Kidney epithelial cell (primary cell): ENCODE measurements at regions not wholly inside any gene's neighbourhood (a gene's known extent, or its start where the extent isn't known, plus 50 kb on each side); places are given as distances from the start of the nearest gene placed in this dataset.

Source experiments
- DNase-seq: peaks from one replicate; pipeline ENCODE4 v3.0.0-alpha.2; 2010; ENCODE audit warnings: low read depth
- H3K27me3 ChIP-seq: 2 replicates; pipeline ENCODE4 v1.6.0; 2011; ENCODE audit warnings: low read length; ENCODE audit not compliant: control insufficient read depth, insufficient read depth
- H3K36me3 ChIP-seq: 2 replicates; pipeline ENCODE4 v1.5.1; 2011; ENCODE audit warnings: low read length; ENCODE audit not compliant: control insufficient read depth, insufficient read depth
- H3K4me3 ChIP-seq: 2 replicates; pipeline ENCODE4 v1.5.1; 2011; ENCODE audit warnings: low read depth, mild to moderate bottlenecking, control low read depth, low read length
- TF ChIP-seq, protein P1 (sequence below): IDR thresholded peaks from 2 replicates; pipeline ENCODE4 v1.5.1; 2011; ENCODE audit warnings: mild to moderate bottlenecking, moderate library complexity, low read length, control low read depth, inconsistent platforms; ENCODE audit not compliant: insufficient read depth, poor library complexity, severe bottlenecking

GRCh38 chr11:37957717-37958116 is 1359.7 kb upstream of the RAG2 start:
- Histone ChIP-seq H3K4me3 (no peak overlapping the region), H3K36me3 (no peaks in the 10 kb centered on the region), H3K27me3 (no peaks in the 10 kb centered on the region)
- TF ChIP-seq, protein P1, sequence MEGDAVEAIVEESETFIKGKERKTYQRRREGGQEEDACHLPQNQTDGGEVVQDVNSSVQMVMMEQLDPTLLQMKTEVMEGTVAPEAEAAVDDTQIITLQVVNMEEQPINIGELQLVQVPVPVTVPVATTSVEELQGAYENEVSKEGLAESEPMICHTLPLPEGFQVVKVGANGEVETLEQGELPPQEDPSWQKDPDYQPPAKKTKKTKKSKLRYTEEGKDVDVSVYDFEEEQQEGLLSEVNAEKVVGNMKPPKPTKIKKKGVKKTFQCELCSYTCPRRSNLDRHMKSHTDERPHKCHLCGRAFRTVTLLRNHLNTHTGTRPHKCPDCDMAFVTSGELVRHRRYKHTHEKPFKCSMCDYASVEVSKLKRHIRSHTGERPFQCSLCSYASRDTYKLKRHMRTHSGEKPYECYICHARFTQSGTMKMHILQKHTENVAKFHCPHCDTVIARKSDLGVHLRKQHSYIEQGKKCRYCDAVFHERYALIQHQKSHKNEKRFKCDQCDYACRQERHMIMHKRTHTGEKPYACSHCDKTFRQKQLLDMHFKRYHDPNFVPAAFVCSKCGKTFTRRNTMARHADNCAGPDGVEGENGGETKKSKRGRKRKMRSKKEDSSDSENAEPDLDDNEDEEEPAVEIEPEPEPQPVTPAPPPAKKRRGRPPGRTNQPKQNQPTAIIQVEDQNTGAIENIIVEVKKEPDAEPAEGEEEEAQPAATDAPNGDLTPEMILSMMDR: no peak
- DNase-seq: no peak

DNA sequence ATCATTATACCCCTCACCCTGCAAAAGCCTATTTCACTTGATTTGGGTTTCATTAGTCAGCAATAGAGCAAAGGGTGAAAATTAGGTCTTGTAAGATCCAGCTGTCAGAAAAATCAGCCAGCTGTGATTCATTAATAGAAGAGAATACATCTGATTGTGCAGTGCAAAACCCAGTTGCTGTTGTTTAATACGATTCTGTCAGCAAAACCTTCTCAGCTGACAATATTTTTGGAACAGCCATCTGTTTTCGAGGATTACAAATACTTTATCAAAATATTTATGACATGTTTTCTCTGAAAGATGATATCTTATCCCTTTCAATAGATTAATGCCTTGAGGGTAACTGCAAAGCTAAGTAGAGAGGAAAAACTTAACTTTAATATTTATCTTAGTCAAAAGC is 1354.0 kb upstream of the RAG2 start:
- TF ChIP-seq, protein P1: no peak
- Histone ChIP-seq H3K27me3 (no peaks in the 10 kb centered on the region), H3K36me3 (no peaks in the 10 kb centered on the region), H3K4me3 (no peak overlapping the region)
- DNase-seq: no peak

DNA sequence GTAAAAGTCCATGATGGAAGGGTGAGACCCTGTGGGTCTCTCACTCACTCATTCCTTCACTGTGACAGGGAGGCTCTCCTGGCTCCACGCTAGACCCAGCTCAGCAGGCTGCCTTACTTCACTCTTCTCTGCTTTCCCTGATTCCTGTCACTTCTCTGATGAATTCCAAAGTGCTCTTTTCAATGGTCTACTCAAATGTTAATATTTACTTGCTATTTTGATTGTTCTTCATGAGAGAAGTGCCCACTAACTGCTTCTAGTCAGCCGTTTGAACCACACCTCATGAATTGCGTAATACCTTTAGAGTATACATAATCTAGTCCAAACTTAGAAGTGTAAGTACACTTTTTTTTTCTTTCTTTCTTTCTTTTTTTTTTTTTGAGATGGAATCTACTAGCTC is 1350.2 kb upstream of the RAG2 start:
- no peaks in the 10 kb centered on the region for H3K36me3 ChIP-seq
- no peak for DNase-seq
- TF ChIP-seq, protein P1: no peak
- no peak overlapping the region for H3K4me3 ChIP-seq
- no peaks in the 10 kb centered on the region for H3K27me3 ChIP-seq

DNA sequence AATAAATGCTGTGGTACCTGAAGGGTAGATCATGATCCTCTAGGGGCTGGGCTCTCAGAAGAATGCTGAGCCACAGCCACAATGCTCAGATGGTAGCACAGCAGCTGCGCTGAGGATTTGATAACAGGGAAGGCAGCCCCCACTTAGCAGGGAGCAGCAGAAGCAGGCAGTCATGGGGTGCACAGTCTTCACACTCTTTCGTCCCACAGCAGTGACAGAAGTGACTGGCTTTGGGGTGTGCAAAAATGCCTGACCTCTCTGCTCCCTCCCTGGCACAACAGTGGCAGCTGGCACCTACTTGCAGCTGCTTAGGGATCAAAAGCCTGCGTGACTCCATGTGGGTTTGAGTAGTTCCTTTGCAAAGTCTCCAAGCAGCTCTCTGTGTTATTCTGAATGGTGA is 1349.8 kb upstream of the RAG2 start:
- TF ChIP-seq, protein P1: no peak
- Histone ChIP-seq H3K36me3 (no peaks in the 10 kb centered on the region), H3K4me3 (no peak overlapping the region), H3K27me3 (no peaks in the 10 kb centered on the region)
- DNase-seq: no peak

DNA sequence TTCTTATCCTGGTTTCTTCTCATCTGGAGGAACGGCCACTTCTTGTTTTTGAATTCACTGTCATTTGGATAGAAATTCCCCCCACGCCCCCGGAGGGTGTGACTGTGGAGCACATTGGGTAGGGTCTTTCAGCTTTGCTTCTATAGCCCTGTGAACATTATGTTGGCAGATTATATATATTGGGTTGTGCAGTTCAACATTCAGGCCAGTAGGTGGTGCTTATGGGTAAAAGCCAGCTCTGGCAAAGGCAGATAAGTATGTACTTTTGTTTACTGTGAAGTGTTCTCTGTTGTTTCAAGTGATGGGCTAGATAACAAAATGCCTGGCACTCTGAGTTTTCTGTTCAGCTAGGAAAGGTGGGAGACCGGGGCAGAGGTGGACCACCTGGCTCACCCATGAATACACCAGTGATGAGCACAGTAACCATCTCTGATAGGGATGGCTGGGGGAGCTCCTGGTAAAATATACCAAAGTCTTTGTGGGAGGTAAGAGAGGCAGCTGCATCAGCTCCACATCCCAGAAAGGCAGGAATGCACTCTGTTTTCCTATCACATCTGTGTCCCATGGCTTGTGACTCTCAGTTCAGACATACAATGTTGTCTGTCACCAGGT is 1348.2 kb upstream of the RAG2 start:
- Histone ChIP-seq H3K27me3 (no peaks in the 10 kb centered on the region), H3K36me3 (no peaks in the 10 kb centered on the region), H3K4me3 (no peak overlapping the region)
- no peak for DNase-seq
- TF ChIP-seq, protein P1: peak; percentile 74

- DNase-seq: no peak
- H3K4me3 ChIP-seq: no peak overlapping the region
- no peaks in the 10 kb centered on the region for H3K36me3 ChIP-seq
- TF ChIP-seq, protein P1: no peak
- H3K27me3 ChIP-seq: no peaks in the 10 kb centered on the region
Measured at GRCh38 chr11:37942081-37942480, 1344.0 kb upstream of the RAG2 start.
